HEK293 (cell line): ENCODE measurements at regions not wholly inside any gene's neighbourhood (a gene's known extent, or its start where the extent isn't known, plus 50 kb on each side); places are given as distances from the start of the nearest gene placed in this dataset.

Experiments
- RBAK ChIP-seq: fragments of 450-650 bp; formaldehyde crosslinking; IDR thresholded peaks from 2 replicates; pipeline ENCODE4 v1.5.1; 2016; ENCODE audit warnings: missing biosample characterization, missing genetic modification characterization
- SCRT1 ChIP-seq: fragments of 450-650 bp; formaldehyde crosslinking; IDR thresholded peaks from 2 replicates; pipeline ENCODE4 v1.5.1; 2016; ENCODE audit warnings: missing biosample characterization, missing genetic modification characterization, borderline replicate concordance
- ZNF184 ChIP-seq: fragments of 450-650 bp; IDR thresholded peaks from 2 replicates; pipeline ENCODE4 v1.5.1; 2018; ENCODE audit warnings: missing biosample characterization, mild to moderate bottlenecking, missing genetic modification characterization
- ZNF501 ChIP-seq: fragments of 450-650 bp; formaldehyde crosslinking; IDR thresholded peaks from 2 replicates; pipeline ENCODE4 v1.5.1; 2016; ENCODE audit warnings: missing biosample characterization, missing genetic modification characterization
- ZNF558 ChIP-seq: fragments of 450-650 bp; formaldehyde crosslinking; IDR thresholded peaks from 2 replicates; pipeline ENCODE4 v1.5.1; 2016; ENCODE audit warnings: missing biosample characterization, missing genetic modification characterization
- ZNF629 ChIP-seq: fragments of 450-650 bp; formaldehyde crosslinking; IDR thresholded peaks from 2 replicates; pipeline ENCODE4 v1.5.1; 2017; ENCODE audit warnings: missing biosample characterization, missing genetic modification characterization
- ZNF777 ChIP-seq: fragments of 450-650 bp; formaldehyde crosslinking; IDR thresholded peaks from 2 replicates; pipeline ENCODE4 v1.5.1; 2017; ENCODE audit warnings: missing biosample characterization, missing genetic modification characterization, borderline replicate concordance
- TF ChIP-seq, protein P1 (sequence below): fragments of 450-650 bp; formaldehyde crosslinking; IDR thresholded peaks from 2 replicates; pipeline ENCODE4 v1.5.1; 2016; ENCODE audit warnings: missing biosample characterization, missing genetic modification characterization
- TF ChIP-seq, protein P2 (sequence below): fragments of 450-650 bp; formaldehyde crosslinking; IDR thresholded peaks from 2 replicates; pipeline ENCODE4 v1.5.1; 2016; ENCODE audit warnings: missing biosample characterization, missing genetic modification characterization

DNA sequence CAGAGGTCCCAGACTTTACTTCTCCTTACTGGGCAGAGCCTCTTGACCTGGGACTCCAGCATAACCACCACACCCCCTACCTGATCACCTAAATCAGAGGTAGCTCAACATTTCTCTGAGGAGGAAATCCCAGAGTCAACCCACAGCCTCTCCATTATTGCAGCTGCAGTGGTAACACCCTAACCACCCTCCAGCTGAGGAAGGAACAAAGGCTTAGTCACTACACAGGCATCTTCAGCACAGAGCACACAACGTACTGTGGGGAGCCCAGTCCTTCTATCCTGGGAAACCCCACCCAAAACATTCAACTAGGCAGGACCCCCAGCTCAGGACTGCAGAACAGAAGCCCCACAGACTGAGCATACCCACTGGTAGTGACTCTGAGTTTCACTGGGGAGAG is 824.7 kb upstream of the SLITRK5 start:
- TF ChIP-seq ZNF777 (no peak), ZNF629 (tag by site-specific recombination) (no peak), ZNF501 (tag by site-specific recombination) (no peak), ZNF558 (tag by site-specific recombination) (no peak), RBAK (tag by site-specific recombination) (no peak), ZNF184 (tag by site-specific recombination) (no peak), SCRT1 (tag by site-specific recombination) (no peak)
- TF ChIP-seq, protein P1, sequence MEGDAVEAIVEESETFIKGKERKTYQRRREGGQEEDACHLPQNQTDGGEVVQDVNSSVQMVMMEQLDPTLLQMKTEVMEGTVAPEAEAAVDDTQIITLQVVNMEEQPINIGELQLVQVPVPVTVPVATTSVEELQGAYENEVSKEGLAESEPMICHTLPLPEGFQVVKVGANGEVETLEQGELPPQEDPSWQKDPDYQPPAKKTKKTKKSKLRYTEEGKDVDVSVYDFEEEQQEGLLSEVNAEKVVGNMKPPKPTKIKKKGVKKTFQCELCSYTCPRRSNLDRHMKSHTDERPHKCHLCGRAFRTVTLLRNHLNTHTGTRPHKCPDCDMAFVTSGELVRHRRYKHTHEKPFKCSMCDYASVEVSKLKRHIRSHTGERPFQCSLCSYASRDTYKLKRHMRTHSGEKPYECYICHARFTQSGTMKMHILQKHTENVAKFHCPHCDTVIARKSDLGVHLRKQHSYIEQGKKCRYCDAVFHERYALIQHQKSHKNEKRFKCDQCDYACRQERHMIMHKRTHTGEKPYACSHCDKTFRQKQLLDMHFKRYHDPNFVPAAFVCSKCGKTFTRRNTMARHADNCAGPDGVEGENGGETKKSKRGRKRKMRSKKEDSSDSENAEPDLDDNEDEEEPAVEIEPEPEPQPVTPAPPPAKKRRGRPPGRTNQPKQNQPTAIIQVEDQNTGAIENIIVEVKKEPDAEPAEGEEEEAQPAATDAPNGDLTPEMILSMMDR (tag by site-specific recombination) = no peak
- TF ChIP-seq, protein P2, sequence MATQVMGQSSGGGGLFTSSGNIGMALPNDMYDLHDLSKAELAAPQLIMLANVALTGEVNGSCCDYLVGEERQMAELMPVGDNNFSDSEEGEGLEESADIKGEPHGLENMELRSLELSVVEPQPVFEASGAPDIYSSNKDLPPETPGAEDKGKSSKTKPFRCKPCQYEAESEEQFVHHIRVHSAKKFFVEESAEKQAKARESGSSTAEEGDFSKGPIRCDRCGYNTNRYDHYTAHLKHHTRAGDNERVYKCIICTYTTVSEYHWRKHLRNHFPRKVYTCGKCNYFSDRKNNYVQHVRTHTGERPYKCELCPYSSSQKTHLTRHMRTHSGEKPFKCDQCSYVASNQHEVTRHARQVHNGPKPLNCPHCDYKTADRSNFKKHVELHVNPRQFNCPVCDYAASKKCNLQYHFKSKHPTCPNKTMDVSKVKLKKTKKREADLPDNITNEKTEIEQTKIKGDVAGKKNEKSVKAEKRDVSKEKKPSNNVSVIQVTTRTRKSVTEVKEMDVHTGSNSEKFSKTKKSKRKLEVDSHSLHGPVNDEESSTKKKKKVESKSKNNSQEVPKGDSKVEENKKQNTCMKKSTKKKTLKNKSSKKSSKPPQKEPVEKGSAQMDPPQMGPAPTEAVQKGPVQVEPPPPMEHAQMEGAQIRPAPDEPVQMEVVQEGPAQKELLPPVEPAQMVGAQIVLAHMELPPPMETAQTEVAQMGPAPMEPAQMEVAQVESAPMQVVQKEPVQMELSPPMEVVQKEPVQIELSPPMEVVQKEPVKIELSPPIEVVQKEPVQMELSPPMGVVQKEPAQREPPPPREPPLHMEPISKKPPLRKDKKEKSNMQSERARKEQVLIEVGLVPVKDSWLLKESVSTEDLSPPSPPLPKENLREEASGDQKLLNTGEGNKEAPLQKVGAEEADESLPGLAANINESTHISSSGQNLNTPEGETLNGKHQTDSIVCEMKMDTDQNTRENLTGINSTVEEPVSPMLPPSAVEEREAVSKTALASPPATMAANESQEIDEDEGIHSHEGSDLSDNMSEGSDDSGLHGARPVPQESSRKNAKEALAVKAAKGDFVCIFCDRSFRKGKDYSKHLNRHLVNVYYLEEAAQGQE (tag by site-specific recombination) = no peak
